Fibroblast of skin of scalp (primary cell): ENCODE measurements at regions not wholly inside any gene's neighbourhood (a gene's known extent, or its start where the extent isn't known, plus 50 kb on each side); places are given as distances from the start of the nearest gene placed in this dataset.
"Not testable (repeated sequence)": the region's sequence is repeated elsewhere in the genome, so short reads cannot be mapped to it uniquely, and the experiment has no call there.

Experiments
- DNase-seq: peaks from one replicate; pipeline ENCODE4 v3.0.0-alpha.2; 2013

DNA sequence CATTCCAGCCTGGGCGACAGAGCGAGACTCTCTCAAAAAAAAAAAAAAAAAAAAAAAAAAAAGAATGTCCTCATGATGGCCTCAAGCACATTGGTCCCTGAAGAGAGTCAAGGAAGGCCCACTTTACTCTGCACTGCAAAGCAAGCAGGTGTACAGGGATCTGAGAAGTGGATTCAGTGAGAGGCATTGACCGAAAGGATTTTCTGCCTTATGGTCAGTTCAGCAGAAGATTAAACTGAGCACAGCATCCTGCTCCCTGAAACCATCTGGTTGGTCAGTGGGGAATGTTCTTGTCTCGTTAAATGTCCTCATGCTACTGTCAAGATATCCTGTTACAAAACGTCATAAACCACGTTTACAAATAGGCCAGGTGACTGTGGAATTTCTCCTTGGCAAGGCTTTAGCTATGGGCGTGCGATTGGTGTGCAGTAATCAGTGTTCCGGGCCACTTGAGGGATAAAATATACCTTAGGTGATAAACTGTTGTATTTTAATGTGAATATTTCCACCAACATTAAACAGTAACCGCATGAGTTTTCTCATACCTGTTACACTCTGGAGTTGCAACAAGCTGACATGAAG, 195.0 kb downstream of the ADRA2C start:
- DNase-seq, result not testable (repeated sequence)

DNA sequence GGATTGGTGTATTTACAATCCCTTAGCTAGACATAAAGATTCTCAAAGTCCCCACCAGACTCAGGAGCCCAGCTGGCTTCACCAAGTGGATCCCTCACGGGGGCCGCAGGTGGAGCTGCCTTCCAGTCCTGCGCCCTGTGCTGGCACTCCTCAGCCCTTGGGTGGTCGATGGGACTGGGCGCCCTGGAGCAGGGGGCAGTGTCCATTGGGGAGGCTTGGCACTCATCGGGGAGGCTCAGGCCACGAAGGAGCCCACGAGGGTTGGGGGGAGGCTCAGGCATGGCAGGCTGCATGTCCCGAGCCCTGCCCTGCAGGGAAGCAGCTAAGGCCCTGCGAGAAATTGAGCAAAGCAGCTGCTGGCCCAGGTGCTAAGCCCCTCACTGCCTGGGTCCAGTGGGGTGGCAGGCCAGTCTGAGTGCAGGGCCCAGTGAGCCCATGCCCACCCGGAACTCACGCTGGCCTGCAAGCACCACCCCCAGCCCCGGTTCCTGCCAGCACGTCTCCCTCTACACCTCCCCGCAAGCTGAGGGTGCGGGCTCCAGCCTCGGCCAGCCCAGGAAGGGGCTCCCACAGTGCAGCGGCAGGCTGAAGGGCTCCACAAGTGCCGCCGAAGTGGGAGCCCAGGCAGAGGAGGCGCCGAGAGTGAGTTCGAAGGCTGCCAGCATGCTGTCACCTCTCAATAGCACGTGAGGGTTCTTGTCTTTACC, 198.5 kb downstream of the ADRA2C start:
- not testable (repeated sequence) for DNase-seq

DNA sequence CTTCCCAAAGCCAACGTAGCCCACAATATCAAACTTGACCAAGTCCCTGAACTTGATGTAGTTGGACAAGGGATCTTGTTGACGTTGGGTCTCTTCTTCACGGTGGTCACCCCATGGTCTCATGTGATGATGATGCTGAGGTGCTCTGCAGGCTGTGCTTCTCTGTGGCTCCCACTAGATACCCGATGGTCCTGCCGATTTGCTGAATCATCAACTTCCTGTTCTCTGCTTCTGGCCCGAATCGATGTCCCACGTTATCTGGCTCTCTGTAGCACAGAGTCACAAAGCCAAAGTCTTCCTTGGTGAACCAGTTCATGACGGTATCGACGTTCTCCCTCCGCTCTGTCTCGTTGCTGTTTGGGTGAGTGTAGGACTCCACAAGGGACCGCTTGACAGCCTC, 201.0 kb downstream of the ADRA2C start:
- DNase-seq, result not testable (repeated sequence)

DNA sequence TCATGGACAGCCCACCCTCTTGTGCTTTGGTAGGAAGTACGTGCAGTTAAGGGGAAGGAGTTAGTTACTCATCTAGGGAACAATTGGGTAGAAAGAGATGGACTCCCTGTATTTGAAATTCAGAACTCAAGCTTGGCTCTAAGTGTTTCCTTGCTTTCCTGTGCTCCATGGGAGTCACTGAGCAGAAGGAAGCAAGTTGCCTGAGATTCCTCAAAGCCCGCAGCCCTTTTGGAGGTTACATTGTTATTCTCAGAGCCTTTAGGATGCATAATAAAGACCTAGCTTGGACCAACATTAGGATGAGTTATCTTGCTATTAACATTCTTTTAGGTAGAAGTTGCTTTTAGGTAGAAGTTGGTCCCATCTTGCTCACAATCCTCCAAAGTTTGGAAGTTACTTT, 206.4 kb downstream of the ADRA2C start:
- not testable (repeated sequence) for DNase-seq

DNA sequence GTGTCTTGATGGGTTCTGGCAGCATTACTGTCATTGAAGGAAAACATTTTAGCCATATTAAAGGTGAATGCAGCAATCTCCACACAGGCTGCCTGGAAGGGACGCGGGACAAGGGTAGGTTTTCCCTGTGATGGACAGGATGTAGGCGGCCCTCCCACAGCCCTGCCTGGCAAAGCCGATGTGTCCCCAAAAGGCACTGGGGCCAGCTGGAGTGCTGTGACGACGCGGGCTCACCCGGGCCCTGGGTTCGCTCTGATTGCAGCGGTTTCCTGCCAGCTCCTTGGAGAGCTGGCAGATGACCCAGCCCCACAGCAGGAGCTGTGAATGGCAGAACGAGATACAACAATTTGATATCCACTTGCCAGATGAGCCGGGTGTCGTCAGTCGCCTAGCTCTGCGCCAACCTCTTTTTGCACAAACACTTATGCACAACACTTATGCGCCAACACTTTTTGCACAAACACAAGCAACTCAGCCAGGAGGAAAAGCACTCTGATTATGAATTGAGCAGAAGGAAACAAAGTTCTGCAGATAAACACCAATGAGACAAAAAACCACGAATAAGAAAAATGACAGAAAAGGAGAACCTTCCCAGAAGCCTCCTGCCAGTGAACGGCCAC, 207.5 kb downstream of the ADRA2C start:
- not testable (repeated sequence) for DNase-seq

DNA sequence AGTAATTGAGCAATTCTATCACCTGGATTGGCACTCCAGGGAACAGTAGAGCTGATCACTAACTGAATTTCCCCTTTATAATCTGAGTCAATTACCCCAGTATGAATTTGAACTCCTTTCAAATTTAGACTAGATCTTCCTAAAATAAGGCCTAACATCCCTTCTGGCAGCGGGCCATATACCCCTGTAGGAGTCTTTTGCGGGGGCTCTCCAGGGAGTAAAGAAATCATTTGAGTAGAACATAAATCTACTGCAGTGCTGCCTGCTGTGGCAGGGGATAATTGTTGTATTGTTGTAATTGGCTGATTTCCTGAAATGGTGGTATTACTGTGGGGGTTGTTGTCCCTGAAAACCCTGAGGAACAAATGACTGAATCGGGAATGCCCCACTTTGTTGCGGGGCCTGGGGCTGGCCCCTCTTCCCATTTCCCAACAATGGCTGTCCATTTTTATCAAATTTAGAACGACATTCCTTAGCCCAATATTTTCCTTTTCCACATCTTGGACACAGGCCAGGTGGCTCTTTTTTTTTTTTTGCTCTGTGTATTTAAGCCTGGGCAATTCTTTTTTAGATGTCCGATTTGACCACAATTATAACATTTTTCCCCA, 217.4 kb downstream of the ADRA2C start:
- DNase-seq, result peak; percentile 49

DNA sequence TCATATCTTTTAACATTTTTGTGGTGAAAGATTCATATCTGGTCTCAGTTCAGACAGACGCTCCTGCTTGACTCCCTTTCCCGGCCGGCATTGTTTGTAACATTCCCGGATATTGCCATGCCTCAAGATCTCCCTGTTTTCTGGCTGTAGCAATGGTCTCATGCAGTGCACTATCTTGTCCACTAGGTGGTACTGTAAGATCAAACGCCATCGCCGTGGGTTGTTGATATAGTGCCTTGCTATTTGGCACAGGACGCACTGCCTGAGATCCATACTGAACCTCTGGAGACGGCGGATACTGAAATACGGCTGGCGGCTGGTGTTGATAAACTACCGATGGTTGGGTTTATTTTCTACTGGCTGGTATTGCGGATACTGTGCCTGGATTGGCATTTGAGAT, 218.6 kb downstream of the ADRA2C start:
- DNase-seq, result not testable (repeated sequence)

DNA sequence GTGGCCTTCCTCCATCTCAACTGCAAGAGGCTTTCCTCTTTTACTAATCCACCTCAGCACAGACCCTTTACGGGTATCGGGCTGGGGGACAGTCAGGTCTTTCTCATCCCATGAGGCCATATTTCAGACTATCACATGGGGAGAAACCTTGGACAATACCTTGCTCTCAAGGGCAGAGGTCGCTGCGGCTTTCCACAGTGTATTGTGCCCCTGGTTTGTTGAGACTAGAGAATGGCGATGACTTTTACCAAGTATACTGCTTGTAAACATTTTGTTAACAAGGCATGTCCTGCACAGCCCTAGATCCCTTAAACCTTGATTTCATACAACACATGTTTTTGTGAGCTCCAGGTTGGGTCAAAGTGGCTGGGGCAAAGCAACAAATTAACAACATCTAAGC, 220.2 kb downstream of the ADRA2C start:
- not testable (repeated sequence) for DNase-seq

DNA sequence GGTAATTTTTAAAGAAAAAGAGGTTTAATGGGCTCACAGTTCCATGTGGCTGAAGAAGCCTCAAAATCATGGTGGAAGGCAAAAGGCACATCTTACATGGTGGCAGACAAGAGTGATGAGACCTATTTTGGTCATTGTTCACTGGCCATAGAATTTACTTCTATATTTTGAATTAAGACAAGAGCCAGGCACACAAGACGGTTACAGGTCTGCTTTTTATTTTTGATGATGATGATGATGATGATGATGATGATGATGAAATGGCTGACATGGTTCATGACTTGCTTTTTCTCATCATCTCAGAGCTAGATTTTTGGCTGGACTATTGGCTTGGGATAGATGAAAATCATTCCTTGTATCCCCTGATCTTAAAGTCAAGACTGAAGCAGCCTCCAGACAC, 229.3 kb downstream of the OTOP1 start:
- not testable (repeated sequence) for DNase-seq

DNA sequence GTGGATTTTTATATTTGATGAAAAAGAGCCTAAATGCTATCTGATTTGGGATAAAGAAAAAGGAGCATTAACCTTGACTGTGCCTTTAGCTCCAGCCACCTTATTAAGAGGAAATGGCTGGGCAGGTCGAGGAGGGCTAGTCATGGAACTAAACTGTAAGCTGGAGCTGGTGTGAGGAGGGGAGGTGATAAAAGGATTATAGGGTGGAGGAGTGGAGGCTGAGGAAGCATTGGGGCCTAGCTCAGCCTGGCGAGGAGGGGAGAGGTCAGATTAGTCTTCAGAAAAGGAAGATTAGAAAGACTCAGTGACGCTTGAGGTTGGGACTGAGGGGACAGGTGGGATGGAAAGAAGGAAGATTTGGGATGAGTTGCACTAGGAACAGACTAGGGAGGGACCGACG, 222.7 kb downstream of the OTOP1 start:
- not testable (repeated sequence) for DNase-seq

DNA sequence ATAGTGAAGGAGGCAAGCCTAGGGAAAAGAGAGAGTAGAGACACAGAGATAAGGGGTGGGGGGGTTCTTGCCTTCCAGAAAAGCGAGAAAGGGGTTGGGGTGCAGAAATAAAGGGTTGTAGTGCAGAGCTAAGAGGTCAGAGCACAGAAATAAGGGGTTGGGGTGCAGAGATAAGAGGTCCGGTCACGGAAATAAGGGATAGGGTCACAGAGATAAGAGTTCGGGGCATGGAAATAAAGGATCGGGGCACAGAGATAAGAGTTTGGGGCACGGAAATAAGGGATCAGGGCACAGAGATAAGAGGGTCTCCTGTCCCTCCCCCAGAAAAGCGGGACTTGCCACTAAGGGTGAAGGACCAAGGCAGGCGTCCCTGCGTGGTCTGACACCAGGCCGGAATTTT, 222.0 kb downstream of the OTOP1 start:
- DNase-seq, result not testable (repeated sequence)

DNA sequence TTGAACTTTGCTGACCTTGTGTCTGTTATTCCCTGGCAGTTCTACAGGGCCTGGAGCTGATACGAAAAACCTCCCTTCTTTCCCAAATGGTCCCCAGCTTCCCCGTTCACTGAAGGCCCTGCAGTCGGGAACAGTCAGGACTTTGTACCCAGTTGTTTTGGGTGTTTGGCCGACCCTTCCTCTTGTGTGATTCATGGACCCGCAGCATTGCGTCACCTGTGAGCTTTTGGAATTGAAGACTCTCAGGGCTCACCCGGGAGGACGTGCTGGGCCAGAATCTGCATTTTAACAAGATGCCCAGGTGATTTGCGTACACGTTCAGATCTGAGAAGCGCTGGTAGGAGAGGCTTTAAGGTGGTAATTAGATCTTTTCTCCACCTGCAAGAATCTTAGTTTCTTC, 220.4 kb downstream of the OTOP1 start:
- DNase-seq, result not testable (repeated sequence)

DNA sequence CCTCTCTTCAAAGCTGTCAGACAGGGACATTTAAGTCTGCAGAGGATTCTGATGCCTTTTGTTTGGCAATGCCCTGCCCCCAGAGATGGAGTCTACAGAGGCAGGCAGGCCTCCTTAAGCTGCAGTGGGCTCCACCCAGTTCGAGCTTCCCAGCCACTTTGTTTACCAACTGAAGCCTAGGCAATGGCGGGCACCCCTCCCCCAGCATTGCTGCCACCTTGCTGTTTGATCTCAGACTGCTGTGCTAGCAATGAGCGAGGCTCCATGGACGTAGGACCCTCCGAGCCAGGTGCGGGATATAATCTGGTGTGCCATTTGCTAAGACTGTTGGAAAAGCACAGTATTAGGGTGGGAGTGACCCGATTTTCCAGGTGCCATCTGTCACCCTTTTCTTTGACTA, 207.7 kb downstream of the OTOP1 start:
- not testable (repeated sequence) for DNase-seq

DNA sequence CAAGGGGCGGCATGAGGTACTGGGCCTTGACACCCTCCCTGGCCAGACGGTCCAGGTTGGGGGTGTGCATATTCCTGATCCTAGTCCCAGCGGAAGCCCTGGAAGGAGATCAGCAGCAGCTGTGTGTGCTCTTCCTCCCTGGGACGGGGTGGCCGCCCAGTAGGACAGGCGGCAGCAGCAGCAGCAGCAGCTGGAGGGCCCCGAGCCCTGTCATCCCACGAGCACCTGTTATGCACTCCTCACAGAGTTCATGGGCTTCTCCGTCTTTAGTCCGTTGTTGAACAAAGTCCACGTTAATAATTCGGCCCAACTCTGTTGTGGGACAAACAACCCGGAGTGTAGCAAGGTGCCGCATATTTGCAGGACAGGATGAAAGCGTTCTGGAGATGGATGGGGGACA, 205.6 kb downstream of the OTOP1 start:
- not testable (repeated sequence) for DNase-seq

DNA sequence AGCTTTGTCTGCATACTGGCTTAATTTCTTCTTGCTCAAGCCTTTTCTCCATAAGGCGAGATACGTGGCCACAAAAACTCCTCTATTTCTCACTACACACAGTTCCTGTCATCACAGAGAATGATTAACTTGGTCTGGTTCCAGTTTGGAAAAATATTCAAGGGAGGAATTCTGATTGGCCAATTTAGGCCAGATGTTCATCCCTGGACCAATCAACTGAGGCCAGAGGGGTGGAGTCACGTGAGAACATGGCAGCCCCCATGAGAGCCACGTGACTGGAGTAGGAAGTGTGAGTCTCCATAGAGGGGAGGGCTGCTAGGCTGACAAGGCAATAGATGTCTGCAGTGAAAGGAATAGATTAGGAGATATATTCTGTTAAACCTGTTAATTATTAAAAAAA, 200.0 kb downstream of the OTOP1 start:
- peak; percentile 0 for DNase-seq

DNA sequence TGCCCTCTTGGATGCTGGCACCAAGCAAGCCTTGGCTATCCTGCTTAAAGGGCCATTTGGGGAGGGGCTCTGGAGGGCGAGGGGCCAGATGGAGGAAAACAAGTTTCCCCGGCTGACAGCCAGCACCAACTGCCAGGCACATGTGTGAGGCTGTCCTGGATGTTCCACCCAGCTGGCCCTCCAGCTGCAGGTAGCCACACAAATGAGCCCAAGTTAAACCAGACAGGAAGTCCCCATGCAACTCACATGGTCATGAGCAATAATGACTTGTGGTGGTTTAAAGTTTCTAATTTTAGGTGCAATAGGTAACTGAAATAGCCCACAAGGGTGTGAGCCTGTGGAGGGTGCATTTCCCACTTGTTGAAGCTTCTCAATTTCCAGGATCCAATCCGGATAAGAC, 198.0 kb downstream of the OTOP1 start:
- not testable (repeated sequence) for DNase-seq

DNA sequence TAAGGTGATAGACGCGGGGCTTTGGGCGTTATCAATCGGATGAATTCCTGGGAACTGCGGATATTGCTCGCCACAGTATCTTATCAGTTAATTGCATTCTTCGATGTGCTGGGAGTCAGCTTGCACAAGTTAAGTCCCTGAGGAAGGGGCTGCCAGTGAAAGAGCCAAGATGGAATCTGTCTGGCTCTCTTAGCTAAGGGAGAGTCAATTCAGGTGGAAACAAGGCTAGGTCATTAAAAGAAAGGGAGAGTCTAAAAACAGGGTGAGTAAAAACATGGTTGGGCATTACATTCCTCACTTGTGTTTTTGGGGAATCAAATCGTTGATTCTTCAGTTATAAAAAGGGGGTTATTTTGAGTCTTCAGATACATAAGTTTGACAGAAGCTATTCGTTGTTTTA, 196.2 kb downstream of the OTOP1 start:
- not testable (repeated sequence) for DNase-seq

DNA sequence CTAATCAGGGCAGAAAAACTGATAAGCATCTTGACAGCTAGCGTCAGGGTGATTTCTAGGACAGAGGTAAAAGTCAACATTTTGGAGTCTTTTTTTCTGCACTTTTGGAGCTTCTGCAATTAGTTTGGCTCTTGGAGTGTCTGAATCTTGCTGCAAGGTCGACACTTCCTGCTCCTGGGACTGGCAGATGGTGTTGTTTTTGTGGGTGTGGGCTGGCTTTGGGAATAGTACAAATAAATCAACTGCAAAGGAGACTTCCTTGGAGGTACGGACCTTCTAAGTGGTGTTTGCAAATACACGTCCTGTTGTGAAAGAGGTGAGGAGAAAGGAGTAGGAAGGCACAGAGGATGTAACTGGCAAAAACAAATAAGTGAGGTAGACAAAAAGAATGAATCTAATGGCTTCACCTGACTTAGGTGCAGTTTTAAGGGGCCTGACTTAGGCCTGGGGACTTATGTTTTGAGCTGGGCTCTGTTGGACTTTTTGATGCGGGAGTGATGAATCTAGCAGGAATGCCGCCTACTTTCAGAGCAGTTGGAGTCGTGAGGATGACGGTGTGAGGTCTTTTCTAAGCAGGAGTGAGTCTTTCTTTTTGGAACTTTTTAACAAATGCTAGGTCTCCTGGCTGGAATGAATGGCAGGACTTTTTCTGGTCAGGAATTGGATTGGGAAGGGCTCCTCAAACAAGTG, 195.1 kb downstream of the OTOP1 start:
- not testable (repeated sequence) for DNase-seq

DNA sequence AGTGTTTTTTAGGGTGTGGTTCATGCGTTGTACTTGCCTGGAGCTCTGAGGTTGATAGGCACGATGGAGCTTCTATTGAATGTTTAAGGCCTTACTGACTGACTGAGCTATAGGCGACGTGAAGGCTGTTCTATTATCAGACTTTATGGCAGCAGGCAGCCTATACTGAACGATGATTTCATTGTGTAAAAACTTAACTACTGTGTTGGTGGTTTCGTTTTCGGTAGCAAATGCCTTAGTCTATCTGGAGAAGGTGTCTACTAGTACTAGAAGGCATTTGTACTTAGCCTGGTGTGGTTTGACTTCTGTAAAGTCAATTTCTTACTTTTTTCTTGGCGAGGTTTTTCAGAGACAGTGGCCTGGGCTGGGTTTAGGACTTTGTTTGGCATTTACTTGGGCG, 194.4 kb downstream of the OTOP1 start:
- DNase-seq, result not testable (repeated sequence)

DNA sequence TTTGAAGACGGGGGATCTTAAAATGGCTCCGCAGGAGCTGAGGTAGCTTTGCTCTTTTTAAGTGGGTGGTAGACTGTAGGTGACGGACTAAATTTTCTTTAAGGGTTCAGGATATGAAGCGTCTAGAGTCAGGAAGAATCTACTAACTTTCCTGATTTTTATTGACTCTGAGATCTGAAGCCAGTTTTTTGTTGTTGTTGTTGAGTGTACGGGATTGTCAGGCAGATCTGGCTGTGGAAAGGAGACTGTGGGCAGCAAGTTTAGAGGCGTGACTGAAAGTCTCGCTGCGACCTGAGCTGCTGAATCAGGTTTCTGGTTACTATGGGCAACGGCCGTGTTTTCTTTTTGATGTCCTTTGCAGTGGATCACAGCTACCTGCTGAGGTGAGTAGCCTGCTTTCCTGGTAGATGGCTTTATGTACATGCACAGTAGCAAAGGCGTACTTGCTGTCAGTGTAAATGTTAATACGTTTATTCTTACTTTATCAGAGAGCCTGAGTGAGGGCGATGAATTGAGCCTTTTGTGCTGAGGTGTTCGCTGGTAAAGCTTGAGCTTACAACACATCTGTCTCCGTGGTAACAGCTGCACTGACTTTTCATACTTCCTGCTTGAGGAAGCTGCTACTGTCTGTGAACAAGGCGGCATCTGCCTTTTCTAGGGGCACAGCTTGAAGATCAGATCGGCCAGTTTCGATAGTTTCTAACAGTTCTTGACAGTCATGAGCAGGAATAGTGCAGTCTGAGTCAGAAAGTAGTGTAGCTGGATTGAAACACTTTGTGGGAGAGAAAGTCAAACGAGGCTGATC, 193.7 kb downstream of the OTOP1 start:
- not testable (repeated sequence) for DNase-seq

DNA sequence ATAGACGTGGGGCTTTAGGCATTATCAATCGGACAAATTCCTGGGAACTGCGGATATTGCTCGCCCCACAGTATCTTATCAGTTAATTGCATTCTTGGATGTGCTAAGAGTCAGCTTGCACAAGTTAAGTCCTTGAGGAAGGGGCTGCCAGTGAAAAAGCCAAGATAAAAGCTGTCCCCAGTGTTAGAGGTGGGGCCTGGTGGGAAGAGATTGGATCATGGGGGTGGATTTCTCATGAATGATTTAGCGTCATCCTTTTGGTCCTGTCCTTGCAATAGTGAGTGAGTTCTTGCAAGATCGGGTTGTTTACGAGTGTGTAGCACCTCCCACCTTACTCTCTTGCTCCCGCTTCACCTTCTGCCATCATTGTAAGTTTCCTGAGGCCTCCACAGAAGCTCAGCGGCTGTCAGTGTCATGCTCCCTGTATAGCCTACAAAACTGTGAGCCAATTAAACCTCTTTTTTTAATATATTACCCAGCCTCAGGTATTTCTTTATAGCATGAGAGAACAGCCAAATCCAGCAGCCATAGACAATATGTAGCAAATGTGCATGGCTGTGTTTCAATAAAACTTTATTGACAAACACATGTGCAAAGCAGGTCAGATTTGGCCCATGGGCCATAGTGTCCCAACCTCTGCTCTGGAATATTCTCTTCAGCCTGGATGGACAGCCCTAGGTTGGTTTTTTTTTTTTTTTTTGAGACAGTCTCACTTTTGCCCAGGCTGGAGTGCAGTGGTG, 189.2 kb downstream of the OTOP1 start:
- not testable (repeated sequence) for DNase-seq
